RPMI7951 (cell line): ENCODE measurements at regions not wholly inside any gene's neighbourhood (a gene's known extent, or its start where the extent isn't known, plus 50 kb on each side); places are given as distances from the start of the nearest gene placed in this dataset.

ENCODE experiments used
- DNase-seq: peaks from one replicate; pipeline ENCODE4 v3.0.0-alpha.2; 2012; ENCODE audit warnings: low read depth

- DNase-seq = no peak
Observed at GRCh38 chr10:107280293-107280692, 115.8 kb upstream of the SORCS1 start.

- no peak for DNase-seq
Observed at GRCh38 chr10:107277591-107277990, 113.1 kb upstream of the SORCS1 start.

- DNase-seq = no peak
Observed at GRCh38 chr10:107275806-107276205, 111.3 kb upstream of the SORCS1 start.

- no peak for DNase-seq
Observed at GRCh38 chr10:107269626-107270025, 105.1 kb upstream of the SORCS1 start.

GRCh38 chr10:107264742-107265141 lies 100.2 kb upstream of the SORCS1 start:
- no peak for DNase-seq

- no peak for DNase-seq
Observed at GRCh38 chr10:107244122-107244521, 79.6 kb upstream of the SORCS1 start.

GRCh38 chr10:107238275-107238674 lies 73.8 kb upstream of the SORCS1 start:
- DNase-seq = no peak

- peak; percentile 1 for DNase-seq
Observed at GRCh38 chr10:107232013-107232412, 67.5 kb upstream of the SORCS1 start.

GRCh38 chr10:107230887-107231286 lies 66.4 kb upstream of the SORCS1 start:
- DNase-seq = no peak

GRCh38 chr10:107215681-107216080 lies 51.2 kb upstream of the SORCS1 start:
- peak; percentile 7 for DNase-seq
